HG03175 (cell line): ENCODE measurements at regions not wholly inside any gene's neighbourhood (a gene's known extent, or its start where the extent isn't known, plus 50 kb on each side); places are given as distances from the start of the nearest gene placed in this dataset.
"Not testable (repeated sequence)": the region's sequence is repeated elsewhere in the genome, so short reads cannot be mapped to it uniquely, and the experiment has no call there.

Source experiments
- ATAC-seq: cut with Tn5 transposase; IDR thresholded peaks from one replicate; pipeline ENCODE4 v1.9.1; 2021; ENCODE audit warnings: mild to moderate bottlenecking, moderate library complexity; ENCODE audit not compliant: unreplicated experiment

- ATAC-seq: no peak
Measured at GRCh38 chr13:111064661-111065060, 50.4 kb upstream of the ARHGEF7 start.

- ATAC-seq: no peak
Measured at GRCh38 chr13:111062966-111063365, 52.1 kb upstream of the ARHGEF7 start.

GRCh38 chr13:111062305-111062704, 52.8 kb upstream of the ARHGEF7 start:
- no peak for ATAC-seq

- no peak for ATAC-seq
Measured at GRCh38 chr13:111061358-111062045, 53.6 kb upstream of the ARHGEF7 start.

DNA sequence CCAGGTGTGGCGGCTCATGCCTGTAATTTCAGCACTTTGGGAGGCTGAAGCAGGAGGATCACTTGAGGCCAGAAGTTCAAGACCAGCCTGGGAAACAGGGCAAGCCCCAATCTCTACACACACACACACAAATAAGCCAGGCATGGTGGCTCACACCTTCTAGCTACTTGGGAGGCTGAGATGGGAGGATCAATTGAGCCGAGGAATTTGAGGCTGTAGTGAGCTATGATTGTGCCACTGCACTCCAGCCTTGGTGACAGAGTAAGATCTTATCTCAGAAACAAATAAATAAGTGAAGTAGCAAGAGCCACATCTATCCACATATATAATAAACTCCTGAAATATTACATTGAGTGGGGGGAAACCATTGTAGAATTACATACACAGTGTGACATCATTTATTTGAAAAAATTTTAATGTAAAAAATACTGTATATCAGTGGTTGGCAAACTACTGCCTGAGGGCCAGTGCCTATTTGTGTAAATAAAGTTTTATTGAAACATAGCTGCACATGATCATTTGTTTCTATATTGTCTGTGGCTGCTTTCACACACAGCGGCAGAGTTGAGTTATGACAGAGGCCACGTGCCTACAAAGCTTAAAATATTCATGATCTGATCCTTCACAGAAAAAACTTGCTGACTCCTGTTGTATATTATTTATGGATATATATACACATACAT, 54.7 kb upstream of the ARHGEF7 start:
- no peak for ATAC-seq

- ATAC-seq: no peak
Measured at GRCh38 chr13:111058796-111059506, 56.2 kb upstream of the ARHGEF7 start.

GRCh38 chr13:111058339-111058738, 56.8 kb upstream of the ARHGEF7 start:
- ATAC-seq: not testable (repeated sequence)

DNA sequence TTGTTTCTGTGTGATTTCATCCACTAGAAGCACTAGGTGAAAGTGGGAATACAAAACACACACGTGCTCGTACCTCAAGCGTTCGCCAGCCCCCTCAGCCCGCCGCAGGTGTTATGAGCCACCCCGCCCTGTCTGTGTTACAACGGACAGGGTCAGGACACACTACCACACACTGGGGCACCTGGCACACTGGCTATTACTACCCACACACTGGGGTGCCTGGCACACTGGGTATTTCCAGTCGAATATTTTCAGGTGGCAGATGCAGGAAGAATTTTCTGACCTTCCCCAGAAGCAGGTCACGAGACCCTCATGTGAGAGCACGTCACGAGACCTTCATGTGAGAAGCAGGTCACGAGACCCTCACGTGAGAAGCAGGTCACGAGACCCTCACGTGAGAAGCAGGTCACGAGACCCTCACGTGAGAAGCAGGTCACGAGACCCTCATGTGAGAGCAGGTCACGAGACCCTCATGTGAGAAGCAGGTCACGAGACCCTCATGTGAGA, 63.3 kb upstream of the ARHGEF7 start:
- ATAC-seq: not testable (repeated sequence)

DNA sequence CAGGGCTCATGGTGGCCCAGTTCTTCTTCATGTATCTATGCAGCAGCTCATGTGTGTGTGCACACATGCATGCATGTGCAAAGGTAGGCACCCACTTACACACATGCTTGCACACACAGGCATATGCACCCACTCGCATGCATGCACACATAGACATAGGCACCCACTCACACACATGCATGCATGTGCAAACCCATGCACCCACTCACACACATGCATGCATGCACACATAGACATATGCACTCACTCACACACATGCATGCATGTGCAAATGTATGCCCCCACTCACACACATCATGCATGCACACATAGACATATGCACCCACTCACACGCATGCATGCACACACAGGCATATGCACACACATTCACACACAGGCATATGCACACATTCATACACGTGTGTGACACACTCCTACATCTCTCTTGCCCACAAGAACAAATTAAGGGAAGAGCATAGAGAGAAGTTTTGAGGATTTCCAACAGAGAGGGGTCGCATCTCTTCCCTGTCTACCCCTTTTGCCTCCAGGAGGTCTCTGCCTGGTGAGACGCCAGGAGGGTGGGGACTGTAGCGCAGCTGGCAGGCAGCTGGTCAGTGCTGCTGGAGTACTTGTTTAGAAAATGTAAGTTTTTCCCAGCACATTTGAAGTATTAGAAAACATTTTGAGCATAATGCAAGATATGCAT, 63.9 kb upstream of the ARHGEF7 start:
- no peak for ATAC-seq

- ATAC-seq: no peak
Measured at GRCh38 chr13:111050539-111050879, 64.6 kb upstream of the ARHGEF7 start.

- ATAC-seq: no peak
Measured at GRCh38 chr13:111049791-111050538, 65.1 kb upstream of the ARHGEF7 start.

GRCh38 chr13:111048387-111048786, 66.7 kb upstream of the ARHGEF7 start:
- no peak for ATAC-seq

- ATAC-seq: no peak
Measured at GRCh38 chr13:111047326-111047725, 67.8 kb upstream of the ARHGEF7 start.

DNA sequence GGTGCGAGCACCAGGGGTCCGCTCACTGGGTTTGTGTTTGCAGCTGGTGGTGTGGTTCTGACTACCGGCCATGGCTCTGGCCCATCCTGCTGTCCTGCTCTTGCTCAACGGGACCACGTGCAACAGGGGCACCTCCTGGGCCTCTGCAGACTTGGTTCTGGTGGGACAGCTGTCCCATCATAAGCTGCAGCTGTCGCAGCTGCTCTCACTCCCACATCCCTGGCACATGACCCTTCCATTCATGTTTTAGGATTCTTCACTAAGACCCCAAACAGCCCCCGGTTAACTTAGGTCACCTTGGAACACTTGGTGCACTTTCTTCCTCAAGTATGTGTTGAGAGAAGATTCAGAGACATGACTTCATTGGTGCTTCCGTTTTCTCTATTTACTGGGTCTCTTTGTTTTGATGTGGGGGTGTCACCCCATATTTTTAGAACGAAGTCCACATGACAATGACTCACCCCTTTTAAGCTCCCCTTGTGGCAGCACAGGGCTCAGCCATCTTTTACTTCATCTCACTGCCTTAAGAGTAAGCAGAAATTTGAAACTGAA, 68.4 kb upstream of the ARHGEF7 start:
- peak; percentile 81 for ATAC-seq

- no peak for ATAC-seq
Measured at GRCh38 chr13:111045170-111045569, 69.9 kb upstream of the ARHGEF7 start.

- ATAC-seq: no peak
Measured at GRCh38 chr13:111044087-111044830, 70.9 kb upstream of the ARHGEF7 start.

- no peak for ATAC-seq
Measured at GRCh38 chr13:111043575-111043982, 71.5 kb upstream of the ARHGEF7 start.

GRCh38 chr13:111042661-111043226, 72.4 kb upstream of the ARHGEF7 start:
- no peak for ATAC-seq

GRCh38 chr13:111040830-111041229, 74.3 kb upstream of the ARHGEF7 start:
- ATAC-seq: no peak
